Esophagus muscularis mucosa (tissue), 4 donors: ENCODE measurements at regions not wholly inside any gene's neighbourhood (a gene's known extent, or its start where the extent isn't known, plus 50 kb on each side); places are given as distances from the start of the nearest gene placed in this dataset.

Experiments
- EP300 ChIP-seq: sonication (generic); formaldehyde crosslinking; IDR thresholded peaks from one replicate; pipeline ENCODE4 v1.6.1; 2017; ENCODE audit warnings: antibody characterized with exemption
- POLR2A ChIP-seq: fragments of 450-650 bp; IDR thresholded peaks from one replicate; pipeline ENCODE4 v1.6.1; 2017; ENCODE audit warnings: antibody characterized with exemption, moderate library complexity, mild to moderate bottlenecking, low read depth
- POLR2AphosphoS5 ChIP-seq, 2 donors: sonication (generic); formaldehyde crosslinking; IDR thresholded peaks; one replicate each; pipeline ENCODE4 v1.6.1; 2017; ENCODE audit warnings: antibody characterized with exemption in 2 of 2
- TF ChIP-seq, protein P1 (sequence below), 3 experiments: fragments of 200-600 bp in 2 of 3; fragments of 450-650 bp in 1 of 3; sonication (generic) in 2 of 3; IDR thresholded peaks; one replicate each; pipeline ENCODE4 v1.5.1; 2017 to 2019; ENCODE audit warnings: antibody characterized with exemption in 3 of 3, mild to moderate bottlenecking in 2 of 3, moderate library complexity in 1 of 3

DNA sequence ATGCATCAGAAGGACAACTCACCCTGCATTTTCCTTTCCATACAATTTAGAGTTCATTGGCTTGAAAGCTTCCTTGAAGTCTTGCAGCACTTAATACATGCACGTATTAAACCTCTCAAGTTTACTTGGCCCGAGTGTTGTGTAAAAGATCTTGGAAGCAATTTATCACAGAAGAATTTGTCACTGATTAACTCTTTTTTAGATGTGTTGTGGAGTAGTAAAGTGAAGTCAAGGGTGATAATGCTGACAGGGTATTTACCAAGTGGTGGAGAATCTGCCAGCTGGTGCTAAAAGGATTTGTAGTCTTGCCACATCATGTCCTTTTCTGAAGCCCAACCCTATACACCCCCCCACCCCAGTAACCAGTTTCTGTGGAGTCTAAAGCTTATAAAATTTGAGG is 421.0 kb upstream of the MIR17HG start:
- TF ChIP-seq, protein P1, sequence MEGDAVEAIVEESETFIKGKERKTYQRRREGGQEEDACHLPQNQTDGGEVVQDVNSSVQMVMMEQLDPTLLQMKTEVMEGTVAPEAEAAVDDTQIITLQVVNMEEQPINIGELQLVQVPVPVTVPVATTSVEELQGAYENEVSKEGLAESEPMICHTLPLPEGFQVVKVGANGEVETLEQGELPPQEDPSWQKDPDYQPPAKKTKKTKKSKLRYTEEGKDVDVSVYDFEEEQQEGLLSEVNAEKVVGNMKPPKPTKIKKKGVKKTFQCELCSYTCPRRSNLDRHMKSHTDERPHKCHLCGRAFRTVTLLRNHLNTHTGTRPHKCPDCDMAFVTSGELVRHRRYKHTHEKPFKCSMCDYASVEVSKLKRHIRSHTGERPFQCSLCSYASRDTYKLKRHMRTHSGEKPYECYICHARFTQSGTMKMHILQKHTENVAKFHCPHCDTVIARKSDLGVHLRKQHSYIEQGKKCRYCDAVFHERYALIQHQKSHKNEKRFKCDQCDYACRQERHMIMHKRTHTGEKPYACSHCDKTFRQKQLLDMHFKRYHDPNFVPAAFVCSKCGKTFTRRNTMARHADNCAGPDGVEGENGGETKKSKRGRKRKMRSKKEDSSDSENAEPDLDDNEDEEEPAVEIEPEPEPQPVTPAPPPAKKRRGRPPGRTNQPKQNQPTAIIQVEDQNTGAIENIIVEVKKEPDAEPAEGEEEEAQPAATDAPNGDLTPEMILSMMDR (IDR thresholded peaks at IDR 0.05): no peak
- TF ChIP-seq POLR2AphosphoS5 (IDR thresholded peaks at IDR 0.05): no peak
- TF ChIP-seq POLR2A: no peak
- no peak for TF ChIP-seq EP300
